OCI-LY3 (cell line): ENCODE measurements at regions not wholly inside any gene's neighbourhood (a gene's known extent, or its start where the extent isn't known, plus 50 kb on each side); places are given as distances from the start of the nearest gene placed in this dataset.

Experiments used
- H2AFZ ChIP-seq: fragments of 200-600, 300-600 bp; shearing (Covaris generic); 2 replicates; pipeline ENCODE4 v1.6.0; 2014; ENCODE audit warnings: antibody characterized with exemption, low read depth, low read length
- H3K27ac ChIP-seq: fragments of 200-600, 300-600 bp; sonication (generic); 2 replicates; pipeline ENCODE4 v1.5.1; 2014; ENCODE audit warnings: mild to moderate bottlenecking, low read length, moderate library complexity, mixed read lengths
- H3K27me3 ChIP-seq: fragments of 200-600, 300-600 bp; sonication (generic); 2 replicates; pipeline ENCODE4 v1.6.1; 2014; ENCODE audit warnings: low read depth, low read length, mixed read lengths
- H3K36me3 ChIP-seq: fragments of 200-600, 300-600 bp; sonication (generic); replicated peaks from 2 replicates; pipeline ENCODE3; 2014; ENCODE audit warnings: low read depth, low read length, mixed read lengths
- H3K4me1 ChIP-seq: fragments of 300-600, 200-600 bp; sonication (generic); 2 replicates; pipeline ENCODE4 v1.6.1; 2014; ENCODE audit warnings: low read length, mixed read lengths
- H3K4me2 ChIP-seq: fragments of 200-600, 300-600 bp; sonication (generic); 2 replicates; pipeline ENCODE4 v1.6.1; 2014; ENCODE audit warnings: low read length, mixed read lengths
- H3K4me3 ChIP-seq: fragments of 300-600, 200-600 bp; sonication (generic); 2 replicates; pipeline ENCODE4 v1.5.1; 2014; ENCODE audit warnings: antibody characterized with exemption, mild to moderate bottlenecking, low read length, moderate library complexity
- H3K79me2 ChIP-seq: fragments of 300-600, 200-600 bp; shearing (Covaris generic); 2 replicates; pipeline ENCODE4 v1.6.1; 2014; ENCODE audit warnings: mild to moderate bottlenecking, low read length, mixed read lengths
- H3K9ac ChIP-seq: fragments of 300-600, 200-600 bp; shearing (Covaris generic); 2 replicates; pipeline ENCODE4 v1.6.0; 2014; ENCODE audit warnings: mild to moderate bottlenecking, low read length, moderate library complexity
- H3K9me3 ChIP-seq: fragments of 200-600, 300-600 bp; shearing (Covaris generic); 2 replicates; pipeline ENCODE4 v1.6.1; 2014; ENCODE audit warnings: low read length, mixed read lengths; ENCODE audit not compliant: insufficient read depth
- H4K20me1 ChIP-seq: fragments of 200-600, 300-600 bp; sonication (generic); 2 replicates; pipeline ENCODE4 v1.6.1; 2016; ENCODE audit warnings: low read length, mixed read lengths; ENCODE audit not compliant: insufficient read depth
- CTCF ChIP-seq: fragments of 200-600, 300-600 bp; sonication (generic); IDR thresholded peaks from 2 replicates; pipeline ENCODE4 v1.5.1; 2014; ENCODE audit warnings: antibody characterized with exemption, low read length, low read depth
- EZH2phosphoT487 ChIP-seq: fragments of 200-600 bp; shearing (Covaris generic); IDR thresholded peaks from 2 replicates; pipeline ENCODE4 v1.6.1; 2018; ENCODE audit warnings: antibody characterized with exemption, mixed run types, low read depth

GRCh38 chr6:21504790-21505189 lies 88.8 kb upstream of the SOX4 start:
- Histone ChIP-seq H3K4me2 (no peak overlapping the region), H4K20me1 (no peaks in the 10 kb centered on the region), H3K4me1 (no peaks in the 10 kb centered on the region), H2AFZ (no peak overlapping the region), H3K27ac (no peak overlapping the region), H3K36me3 (no peaks in the 10 kb centered on the region), H3K9me3 (no peaks in the 10 kb centered on the region), H3K9ac (no peak overlapping the region), H3K4me3 (no peak overlapping the region), H3K79me2 (no peaks in the 10 kb centered on the region), H3K27me3 (no peaks in the 10 kb centered on the region)
- TF ChIP-seq EZH2phosphoT487: no peak
- TF ChIP-seq CTCF: no peak

- H3K27me3 ChIP-seq: no peaks in the 10 kb centered on the region
- H3K36me3 ChIP-seq: no peaks in the 10 kb centered on the region
- H3K4me1 ChIP-seq: no peaks in the 10 kb centered on the region
- no peaks in the 10 kb centered on the region for H3K79me2 ChIP-seq
- no peak overlapping the region for H3K4me3 ChIP-seq
- H2AFZ ChIP-seq: no peak overlapping the region
- no peak overlapping the region for H3K4me2 ChIP-seq
- no peak for TF ChIP-seq EZH2phosphoT487
- TF ChIP-seq CTCF: no peak
- no peaks in the 10 kb centered on the region for H3K9me3 ChIP-seq
- H3K27ac ChIP-seq: no peak overlapping the region
- H4K20me1 ChIP-seq: no peaks in the 10 kb centered on the region
- H3K9ac ChIP-seq: no peak overlapping the region
Measured at GRCh38 chr6:21505574-21505990, 88.0 kb upstream of the SOX4 start.

- TF ChIP-seq CTCF (no peak), EZH2phosphoT487 (no peak)
- Histone ChIP-seq H3K79me2 (no peaks in the 10 kb centered on the region), H3K4me2 (no peak overlapping the region), H3K4me3 (no peak overlapping the region), H3K9ac (no peak overlapping the region), H4K20me1 (no peaks in the 10 kb centered on the region), H2AFZ (no peak overlapping the region), H3K27ac (no peak overlapping the region), H3K36me3 (no peaks in the 10 kb centered on the region), H3K9me3 (no peaks in the 10 kb centered on the region), H3K4me1 (no peaks in the 10 kb centered on the region), H3K27me3 (no peaks in the 10 kb centered on the region)
Measured at GRCh38 chr6:21506126-21506525, 87.4 kb upstream of the SOX4 start.

- Histone ChIP-seq H3K4me3 (no peak overlapping the region), H3K4me2 (no peak overlapping the region), H3K27ac (no peak overlapping the region), H4K20me1 (no peaks in the 10 kb centered on the region), H3K9me3 (no peaks in the 10 kb centered on the region), H3K9ac (no peak overlapping the region), H3K27me3 (no peaks in the 10 kb centered on the region), H3K36me3 (no peaks in the 10 kb centered on the region), H3K4me1 (no peaks in the 10 kb centered on the region), H2AFZ (no peak overlapping the region), H3K79me2 (no peaks in the 10 kb centered on the region)
- TF ChIP-seq CTCF (no peak), EZH2phosphoT487 (no peak)
Measured at GRCh38 chr6:21507811-21508210, 85.7 kb upstream of the SOX4 start.
